HL-60/S4 (cell line): ENCODE measurements at regions not wholly inside any gene's neighbourhood (a gene's known extent, or its start where the extent isn't known, plus 50 kb on each side); places are given as distances from the start of the nearest gene placed in this dataset.

Source experiments
- in situ Hi-C: fragments of 300-500 bp; cut with MboI; formaldehyde crosslinking; loops from 2 replicates; pipeline ENCODE4 v1.14.3; 2022; ENCODE audit warnings: low sequenced_read_pairs

DNA sequence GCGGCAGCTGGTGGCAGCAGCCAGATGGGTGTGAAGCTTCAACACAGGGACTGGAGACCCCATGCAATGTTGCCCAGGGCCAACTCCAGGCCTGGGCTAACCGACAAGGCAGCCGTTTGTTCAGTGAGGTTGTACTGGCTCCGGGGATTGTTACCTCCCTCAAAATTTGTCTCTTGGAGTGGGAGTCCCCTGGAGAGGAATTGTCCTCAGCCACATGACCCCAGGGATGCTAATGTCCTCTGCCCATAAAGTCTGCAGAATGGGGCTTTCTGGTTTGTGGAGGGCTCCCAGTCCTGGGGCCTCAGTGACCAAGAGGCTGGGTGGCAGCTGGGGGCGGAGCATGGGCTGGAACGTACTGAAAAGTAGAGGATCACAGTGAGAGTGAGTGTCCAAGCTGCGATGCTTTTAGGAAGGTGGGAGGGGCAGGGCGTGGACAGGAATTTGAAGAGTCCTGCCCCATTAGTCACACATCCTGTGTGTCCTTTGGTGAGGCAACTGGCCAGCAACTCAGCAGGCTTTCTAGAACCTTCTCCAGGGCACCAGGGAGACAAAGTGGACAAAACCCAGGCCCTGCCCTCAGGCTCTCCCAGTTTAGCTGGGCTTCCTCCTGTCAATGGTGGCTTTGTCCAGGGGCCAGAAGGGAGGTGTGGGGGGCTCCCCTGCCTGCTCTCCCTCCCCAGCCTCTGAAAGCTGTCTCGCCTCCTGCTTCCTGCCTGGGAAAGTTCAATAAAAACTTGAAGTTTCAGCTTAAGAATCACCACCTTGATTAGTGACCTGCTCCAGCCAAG is 114.0 kb downstream of the NSG2 start:
- in situ Hi-C loops, result no loop called here

DNA sequence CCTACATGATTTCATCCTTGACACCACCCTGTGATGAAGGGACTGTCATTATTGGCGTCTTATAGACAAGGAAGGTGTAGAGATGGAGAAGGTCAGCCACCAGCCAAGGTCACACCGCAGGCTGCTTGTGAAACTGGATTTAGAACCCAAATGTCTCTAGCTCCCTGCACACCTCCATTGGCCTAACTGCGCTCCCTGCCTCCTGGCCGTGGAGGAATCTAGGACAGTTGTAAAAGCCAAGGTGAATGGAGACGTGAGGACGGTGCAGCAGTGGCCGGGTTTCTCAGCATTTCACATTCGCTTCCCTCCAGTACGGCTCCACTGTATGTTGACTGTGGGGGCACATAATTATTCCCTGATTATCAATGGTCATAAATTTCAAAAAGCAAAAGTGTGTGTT is 119.9 kb downstream of the NSG2 start:
- in situ Hi-C loops, result no loop called here

DNA sequence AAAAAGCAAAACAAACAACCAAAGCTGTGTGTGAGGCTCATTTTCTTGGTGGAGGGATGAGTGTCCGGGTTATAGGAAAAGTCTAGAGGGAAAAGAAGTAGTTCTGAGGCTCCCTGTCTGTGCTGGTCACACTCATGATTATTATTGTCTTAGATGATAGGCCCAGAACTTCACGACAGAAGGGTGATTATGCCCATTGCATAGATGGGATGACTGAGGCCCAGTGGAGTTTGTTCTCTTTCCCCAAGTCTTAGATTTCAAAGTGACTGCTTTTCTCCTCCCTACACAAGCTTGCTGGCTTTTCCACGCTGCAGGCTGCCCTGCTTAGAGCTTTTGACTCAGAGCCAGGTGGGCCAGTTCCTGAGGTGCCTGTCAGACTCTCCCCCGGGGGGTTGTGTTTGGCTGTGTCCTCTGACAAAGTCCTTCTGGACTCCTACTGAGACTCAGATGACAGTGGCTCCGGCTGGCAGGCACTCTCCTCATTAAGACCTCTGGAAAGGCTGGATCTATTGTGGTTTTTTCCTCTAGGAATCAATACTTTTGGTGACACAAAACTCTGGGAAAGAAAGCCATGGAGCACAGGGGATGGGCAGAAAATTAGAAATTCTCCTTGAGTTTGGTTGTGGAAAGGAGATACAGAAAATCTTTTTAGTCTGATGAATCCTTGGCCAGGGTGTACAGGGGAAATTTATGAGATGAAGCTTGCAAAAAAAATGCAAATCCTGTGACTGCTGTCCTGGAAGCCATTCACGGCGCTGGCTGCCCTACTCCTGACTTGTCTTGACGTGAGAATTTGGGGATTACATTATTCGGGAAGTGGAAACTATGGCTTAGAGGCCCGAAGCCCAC is 120.9 kb downstream of the NSG2 start:
- in situ Hi-C loops, result no loop called here

DNA sequence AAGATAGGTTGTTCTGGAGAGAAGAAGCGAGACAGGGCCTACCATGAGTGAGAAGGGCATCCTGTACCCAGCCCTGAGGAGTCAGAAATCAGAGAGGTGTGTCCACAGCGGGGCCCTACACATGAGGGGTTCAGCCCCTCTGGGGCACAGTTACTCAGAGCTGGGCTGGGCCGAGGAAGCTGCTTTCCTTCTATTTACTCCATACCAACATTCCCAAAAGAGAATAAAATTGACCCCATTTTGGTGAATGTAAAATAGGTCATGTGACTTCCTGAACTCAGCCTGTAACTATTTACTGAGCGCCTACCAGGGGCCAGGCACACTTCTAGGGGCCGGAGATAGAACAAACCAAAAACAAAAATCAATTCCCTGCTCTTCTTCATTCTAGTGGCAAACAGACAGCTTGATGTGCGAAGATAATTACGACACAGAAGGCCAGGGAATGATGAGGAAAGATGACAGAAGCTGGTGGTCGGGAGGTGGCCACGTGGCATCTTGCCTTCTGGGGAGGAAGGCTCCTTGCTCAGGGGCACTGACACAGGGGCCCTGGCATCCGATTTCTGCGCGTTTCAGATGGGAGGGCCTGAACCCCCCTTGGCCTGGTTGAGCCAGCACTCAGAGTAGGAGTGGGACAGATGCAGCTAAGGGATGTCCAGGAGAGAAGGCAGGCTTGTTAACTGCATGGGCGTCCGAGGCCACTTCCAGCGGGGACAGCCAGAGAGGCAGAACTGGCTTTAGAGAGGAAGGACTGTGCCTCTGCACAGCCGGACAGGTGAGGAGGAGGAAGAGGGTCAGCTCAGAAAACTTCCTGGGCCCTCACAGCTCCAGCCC is 121.8 kb downstream of the NSG2 start:
- in situ Hi-C loops, result no loop called here

DNA sequence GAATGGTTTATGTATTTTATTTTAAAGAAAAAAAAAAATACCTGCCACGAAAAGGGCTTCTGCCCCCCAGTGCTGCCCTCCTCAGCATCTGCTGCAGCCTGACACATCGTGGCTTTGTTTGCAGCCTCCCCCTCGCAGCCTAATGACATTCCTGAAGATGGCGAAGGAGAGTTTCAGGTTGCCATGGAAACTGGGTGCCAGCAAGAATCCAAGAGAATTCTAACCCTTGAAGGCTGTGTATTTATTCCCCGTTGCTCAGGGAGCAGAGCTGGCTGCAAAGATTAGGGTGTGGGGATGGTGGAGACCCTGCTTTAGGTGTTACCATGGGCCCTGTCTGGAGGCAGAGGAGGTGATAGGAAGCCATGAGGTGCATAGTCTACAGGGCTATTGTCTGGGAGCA is 126.6 kb downstream of the NSG2 start:
- in situ Hi-C loops, result no loop called here

DNA sequence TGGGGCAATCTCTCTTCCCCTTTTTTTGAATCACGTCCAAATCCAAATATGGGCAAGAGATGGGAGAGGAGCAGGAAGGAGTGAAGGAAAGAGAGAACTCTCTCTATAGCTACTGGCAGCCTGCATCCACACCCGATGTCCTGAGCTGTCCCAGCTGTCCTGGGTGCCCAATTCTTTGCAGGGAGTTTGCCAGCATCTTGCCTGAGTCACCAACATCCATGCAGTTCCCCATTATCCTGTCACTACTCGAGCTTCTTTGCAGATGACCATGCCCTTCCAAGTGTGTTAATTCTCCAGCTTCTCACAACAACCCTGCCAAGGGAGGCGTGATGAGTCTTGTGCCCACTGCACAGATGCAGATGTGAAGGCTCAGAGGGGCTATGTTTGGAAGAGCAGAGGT is 127.1 kb downstream of the NSG2 start:
- in situ Hi-C loops, result no loop called here

DNA sequence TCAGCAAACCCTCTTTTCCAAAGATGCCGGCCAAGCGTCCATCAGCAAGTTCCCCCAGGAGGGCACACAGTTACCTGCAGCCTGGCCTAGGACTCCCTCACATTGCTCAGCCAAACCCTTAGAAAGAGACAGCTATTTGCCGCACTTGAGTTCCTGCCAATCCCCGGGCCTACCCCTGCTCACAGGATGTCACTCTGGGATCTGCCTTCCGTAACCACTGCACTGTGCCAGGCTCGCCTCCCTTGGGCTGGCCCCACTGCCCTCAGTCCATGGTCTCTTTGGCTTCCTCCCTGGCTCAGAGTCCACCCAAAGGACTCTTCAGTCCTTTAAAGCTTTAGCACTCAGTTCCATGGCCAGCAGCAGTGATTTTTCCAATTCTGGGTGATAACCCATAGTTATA is 128.3 kb downstream of the NSG2 start:
- in situ Hi-C loops, result no loop called here

DNA sequence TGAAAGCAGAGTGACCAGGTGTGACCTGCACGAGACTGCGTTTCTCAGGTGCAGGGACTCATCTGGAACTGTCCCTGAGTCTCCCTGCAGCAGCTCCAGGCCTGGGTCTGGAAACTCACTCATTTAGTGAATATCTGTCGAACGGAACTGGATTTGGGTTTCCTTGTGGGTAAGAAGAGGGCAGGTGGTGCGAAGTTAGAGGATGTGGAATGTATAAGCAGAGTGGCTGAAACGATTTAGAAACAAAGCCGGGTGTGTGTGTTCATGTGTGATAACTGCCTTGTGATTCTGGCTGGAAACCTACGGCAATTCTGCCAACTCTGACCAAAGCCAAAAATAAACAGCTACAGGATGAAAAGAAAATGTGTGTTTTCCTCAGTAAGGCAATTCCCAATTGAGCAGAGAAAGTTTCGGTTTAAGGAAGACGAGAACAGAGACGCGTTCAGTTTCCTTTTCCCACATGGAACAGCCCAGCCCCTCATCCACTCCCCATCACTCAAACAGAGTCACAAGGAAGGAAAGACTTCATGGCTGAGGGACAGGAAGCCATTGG is 130.3 kb downstream of the NSG2 start:
- in situ Hi-C loops, result no loop called here

DNA sequence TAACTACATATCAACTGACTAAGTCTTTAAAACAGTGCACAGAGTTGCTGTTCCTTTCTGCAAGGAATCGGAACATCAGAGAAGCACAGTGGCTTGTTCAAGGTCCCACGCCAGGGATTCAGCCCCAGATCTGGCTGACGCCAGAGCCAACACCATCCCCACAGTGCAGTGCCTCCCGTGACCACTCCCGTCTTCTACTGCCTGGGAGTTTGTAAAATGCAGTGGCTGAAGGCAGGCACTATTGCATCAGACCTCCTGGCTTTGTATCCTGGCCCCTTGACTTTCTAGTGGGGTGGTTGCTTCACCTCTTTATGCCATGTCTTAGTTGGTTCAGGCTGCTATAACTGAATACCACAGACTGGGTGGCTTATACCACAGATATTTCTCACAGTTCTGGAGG is 131.0 kb downstream of the NSG2 start:
- in situ Hi-C loops, result no loop called here

DNA sequence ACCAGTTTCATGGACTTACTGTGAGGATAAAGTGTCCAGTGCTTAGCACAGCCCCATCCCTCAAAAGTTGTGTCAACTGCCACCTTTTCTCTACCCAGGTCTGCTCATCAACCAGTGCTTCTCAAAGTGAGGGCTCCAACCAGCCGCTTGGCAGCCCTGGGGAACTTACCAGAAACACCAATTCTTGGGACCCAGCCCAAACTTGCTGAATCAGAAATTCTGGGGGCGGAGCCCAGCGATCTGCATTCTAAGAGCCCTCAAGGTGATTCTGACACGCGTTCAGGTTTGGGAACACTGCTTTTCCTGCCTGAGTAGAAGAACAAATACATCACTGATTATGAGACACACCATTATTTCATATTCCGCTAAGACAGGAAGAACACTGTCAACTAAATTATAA is 132.0 kb downstream of the NSG2 start:
- in situ Hi-C loops, result no loop called here

DNA sequence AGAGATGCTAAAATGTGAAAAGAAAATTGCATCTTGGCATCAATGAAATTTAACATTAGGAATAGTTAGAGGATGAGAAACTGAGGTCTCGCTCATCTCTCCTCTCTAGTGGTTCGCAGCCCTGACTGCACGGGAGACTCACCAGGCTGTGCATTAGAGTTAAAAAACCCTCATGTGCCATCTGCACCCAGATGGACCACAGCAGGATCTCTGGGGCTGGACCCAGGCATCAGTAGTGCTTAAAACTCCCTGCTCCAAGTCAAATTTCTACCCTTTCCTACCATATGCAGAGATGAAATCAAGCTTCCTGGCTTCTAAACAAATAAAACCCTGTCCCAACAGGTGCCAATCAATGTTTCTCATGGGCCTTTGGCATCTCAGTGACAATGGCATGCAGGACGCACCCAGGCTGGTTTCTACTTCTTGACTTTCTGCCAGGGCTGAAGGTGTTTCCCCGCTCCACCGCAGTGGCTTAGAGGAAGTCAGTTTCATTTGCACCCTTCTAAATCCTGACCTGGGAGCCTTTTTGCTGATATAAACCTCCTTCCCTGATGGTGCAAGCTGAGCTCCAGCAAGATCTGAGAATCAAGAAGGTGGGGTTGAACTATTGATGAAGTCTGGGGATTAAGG is 132.6 kb downstream of the NSG2 start:
- in situ Hi-C loops, result no loop called here

DNA sequence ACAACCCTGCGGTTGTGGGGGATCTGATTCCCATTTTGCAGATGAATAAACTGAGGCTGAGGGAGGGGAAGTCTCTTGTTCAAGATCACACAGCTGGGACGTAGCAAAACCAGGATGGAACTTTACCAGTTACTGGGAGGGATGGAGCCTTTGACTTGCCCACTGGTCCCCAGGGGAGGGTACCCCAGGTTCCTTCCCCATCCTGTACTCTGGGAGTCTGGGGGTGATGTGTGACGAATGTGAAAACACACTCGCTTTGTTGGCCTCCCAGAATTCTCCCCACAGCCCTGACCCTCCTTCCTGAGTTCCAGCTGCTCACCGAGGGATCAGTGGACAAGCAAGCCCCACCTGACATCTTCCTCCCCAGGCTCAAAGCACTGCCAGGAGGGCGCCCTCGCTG is 135.1 kb downstream of the NSG2 start:
- in situ Hi-C loops, result no loop called here

DNA sequence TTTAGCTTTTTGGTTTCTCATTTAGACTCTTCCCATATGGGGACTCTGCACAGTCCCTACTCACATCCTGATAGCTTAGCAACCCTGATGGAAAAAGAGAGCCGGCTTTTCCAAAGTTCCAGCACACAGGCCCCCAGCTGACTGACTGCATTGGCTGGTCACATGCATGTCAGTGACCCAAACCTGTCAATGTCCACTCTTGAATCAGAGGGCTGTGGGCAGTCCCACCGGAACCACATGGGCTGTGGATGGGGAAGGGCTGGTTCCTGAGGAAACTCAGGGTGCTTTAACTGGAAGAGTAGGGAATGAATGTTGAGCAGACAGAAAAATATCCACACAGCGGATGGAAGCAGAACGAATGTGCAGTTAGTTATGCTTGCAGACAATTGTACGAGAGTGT is 136.6 kb downstream of the NSG2 start:
- in situ Hi-C loops, result no loop called here

DNA sequence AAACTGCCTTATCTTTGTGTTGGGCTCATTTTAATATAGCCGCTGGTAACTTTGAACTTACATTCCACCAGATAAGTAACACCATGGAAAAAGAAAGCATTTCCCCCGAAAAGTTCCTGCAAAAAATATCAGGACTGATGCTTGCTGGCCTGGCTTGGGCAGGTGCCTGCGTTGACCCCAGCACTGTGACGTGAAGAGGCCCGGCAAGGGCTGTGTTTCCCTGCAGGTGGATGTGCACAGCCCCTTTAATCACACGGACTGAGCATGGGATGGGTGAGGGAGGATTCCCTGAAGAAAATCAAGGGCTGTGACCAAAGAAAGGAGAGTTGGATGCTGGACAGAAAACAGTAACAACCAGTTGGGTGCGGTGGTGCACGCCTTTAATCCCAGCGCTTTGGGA is 138.2 kb downstream of the NSG2 start:
- in situ Hi-C loops, result no loop called here

DNA sequence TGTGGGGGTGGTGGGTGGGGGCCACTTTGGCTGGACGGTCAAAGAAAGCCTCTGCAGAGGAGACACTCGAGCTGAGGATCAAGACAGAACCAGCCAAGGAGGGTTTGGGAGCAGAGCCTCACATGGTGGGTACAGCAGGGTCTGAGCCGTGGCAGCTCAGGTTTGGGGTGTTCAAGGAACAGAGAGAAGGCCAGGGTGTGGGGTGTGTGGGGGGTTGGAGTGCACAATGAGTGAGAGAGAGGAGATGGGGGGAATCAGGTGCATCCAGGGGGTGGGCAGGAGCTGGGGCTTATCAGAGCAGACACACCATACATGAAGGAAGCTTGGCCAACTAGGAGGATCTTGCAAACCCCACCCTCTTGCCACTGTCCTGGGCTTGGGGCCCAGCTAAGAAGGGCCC is 140.0 kb downstream of the NSG2 start:
- in situ Hi-C loops, result no loop called here

DNA sequence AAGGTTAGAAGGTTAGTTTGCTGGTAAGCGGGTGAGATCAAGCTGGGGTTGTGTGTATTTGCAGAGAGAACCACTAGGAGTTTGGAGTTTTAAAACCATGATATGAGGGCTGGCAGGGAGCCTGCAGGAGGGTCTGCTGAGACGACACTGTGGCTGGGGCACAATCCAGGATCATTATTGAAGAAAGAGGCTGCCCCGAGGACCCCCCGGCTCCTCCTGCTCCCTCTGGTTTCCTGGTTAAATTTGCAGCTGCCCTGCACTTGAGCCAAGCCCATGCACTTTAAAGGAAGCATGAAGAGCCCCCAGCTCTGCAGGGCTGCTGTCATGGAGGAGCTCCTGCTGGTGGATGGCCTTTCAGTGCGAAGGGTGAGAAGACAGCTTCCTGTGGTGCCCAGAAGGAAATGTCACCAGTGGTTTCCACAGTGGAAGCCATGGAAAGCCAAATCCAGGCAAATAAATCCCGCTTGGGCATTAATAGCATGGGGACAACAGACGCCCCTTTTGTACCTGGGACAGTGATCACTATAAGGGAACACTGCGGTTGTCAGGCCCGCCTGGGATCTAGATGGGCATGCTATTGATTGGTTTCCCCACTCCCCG is 140.7 kb downstream of the NSG2 start:
- in situ Hi-C loops, result no loop called here

DNA sequence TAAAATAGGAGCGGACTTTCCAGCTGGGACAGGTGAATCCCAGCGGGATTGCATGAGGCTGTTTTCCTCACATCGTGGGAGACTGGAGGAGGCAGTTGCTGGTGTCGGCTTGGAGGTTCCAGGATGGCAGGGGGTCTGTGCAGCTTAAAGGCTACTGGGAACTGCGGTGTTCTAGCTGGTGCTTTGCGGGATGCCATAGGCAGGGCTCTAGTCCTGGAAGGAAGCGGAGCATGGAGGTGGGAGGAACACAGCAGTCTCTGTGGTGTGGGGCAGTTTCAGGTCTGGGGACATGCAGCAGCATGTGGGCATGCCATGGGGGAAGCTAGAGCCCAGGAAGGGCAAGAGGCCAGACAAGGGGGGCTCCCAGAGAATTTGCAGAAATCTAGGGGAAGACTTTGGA is 141.5 kb downstream of the NSG2 start:
- in situ Hi-C loops, result no loop called here

DNA sequence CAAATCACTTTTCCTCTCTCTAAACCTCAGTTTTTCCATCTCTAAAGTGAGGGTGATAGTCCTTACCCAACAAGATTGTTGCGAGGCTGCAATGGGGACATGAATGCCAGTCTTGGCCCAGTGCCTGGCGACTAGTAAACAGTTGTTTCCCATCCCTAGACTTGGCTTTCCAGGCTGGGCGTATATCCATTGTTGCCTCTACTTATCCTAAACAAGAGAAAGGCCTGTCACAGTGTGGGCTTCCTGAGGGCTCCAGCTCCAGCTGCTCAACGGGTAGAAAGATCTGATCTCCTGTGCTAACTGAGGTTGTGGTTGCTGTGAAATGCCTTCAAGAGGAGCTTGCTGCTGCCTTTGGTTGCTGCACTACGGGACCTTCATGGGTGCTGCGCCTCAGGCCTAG is 142.0 kb downstream of the NSG2 start:
- in situ Hi-C loops, result no loop called here

DNA sequence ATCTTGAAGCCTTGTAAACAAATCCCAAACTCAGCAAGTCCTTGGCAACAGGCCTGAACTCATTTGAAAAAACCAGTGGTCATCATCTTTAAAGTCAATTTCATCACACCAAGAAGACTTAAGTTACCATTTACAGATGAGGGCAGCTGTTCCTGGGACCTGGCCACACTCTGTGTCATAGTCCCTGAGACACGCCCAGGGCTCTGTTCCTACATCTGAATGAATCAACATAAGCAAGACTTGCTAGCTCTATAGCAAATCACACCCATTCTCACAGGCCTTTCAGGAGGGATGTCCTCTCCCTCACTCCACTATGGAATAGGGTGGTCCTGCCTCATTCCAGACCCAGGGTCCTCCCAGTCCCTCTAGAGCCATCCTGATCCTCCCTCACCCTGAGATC is 142.8 kb downstream of the NSG2 start:
- in situ Hi-C loops, result no loop called here
